ENCODE measurements at regions not wholly inside any gene's neighbourhood (a gene's known extent, or its start where the extent isn't known, plus 50 kb on each side); places are given as distances from the start of the nearest gene placed in this dataset.

- TF ChIP-seq, protein P1, sequence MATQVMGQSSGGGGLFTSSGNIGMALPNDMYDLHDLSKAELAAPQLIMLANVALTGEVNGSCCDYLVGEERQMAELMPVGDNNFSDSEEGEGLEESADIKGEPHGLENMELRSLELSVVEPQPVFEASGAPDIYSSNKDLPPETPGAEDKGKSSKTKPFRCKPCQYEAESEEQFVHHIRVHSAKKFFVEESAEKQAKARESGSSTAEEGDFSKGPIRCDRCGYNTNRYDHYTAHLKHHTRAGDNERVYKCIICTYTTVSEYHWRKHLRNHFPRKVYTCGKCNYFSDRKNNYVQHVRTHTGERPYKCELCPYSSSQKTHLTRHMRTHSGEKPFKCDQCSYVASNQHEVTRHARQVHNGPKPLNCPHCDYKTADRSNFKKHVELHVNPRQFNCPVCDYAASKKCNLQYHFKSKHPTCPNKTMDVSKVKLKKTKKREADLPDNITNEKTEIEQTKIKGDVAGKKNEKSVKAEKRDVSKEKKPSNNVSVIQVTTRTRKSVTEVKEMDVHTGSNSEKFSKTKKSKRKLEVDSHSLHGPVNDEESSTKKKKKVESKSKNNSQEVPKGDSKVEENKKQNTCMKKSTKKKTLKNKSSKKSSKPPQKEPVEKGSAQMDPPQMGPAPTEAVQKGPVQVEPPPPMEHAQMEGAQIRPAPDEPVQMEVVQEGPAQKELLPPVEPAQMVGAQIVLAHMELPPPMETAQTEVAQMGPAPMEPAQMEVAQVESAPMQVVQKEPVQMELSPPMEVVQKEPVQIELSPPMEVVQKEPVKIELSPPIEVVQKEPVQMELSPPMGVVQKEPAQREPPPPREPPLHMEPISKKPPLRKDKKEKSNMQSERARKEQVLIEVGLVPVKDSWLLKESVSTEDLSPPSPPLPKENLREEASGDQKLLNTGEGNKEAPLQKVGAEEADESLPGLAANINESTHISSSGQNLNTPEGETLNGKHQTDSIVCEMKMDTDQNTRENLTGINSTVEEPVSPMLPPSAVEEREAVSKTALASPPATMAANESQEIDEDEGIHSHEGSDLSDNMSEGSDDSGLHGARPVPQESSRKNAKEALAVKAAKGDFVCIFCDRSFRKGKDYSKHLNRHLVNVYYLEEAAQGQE (IDR thresholded peaks at IDR 0.05; ENCODE audit: unreplicated experiment) = no peak
- no peak for TF ChIP-seq JUNB (IDR thresholded peaks at IDR 0.05; ENCODE audit: unreplicated experiment)
- TF ChIP-seq EZH2 (IDR thresholded peaks at IDR 0.05; ENCODE audit: low read depth, unreplicated experiment) = no peak
Observed at GRCh38 chr2:239601201-239601851, 200.5 kb upstream of the HDAC4 start (continued).

DNA sequence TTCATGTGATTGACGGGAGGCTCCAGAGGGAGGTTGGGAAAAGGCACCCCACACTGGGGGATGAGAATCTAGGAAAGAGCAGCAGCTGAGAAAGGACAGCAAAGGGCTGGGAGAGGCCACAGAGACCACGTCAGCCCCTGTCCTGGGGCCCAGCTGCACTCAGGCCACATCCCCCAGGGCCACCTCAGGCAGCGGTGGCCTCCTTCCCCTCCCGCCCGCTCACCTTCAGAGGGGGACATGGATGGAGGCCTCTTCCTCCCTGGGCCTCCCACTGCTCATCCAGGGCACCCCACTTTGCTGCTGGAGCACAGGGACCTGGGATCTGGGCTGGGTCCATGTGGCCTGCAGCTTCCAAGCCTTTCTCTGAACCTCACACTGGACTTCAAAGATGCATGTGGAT lies 199.8 kb upstream of the HDAC4 start:
- Mint-ChIP-seq H3K4me1 (peaks cover 7% of the 10 kb centered on the region), H3K27me3 (ENCODE audit: insufficient read depth, low read depth, poor library complexity) (peaks cover 5% of the 10 kb centered on the region), H3K36me3 (ENCODE audit: low read depth) (no peaks in the 10 kb centered on the region), H3K4me3 (no peak overlapping the region), H3K27ac (no peak overlapping the region), H3K9me3 (peaks cover 9% of the 10 kb centered on the region; the same call in 1 of the 3 replicates)
- H3K4me2 ChIP-seq = no peak overlapping the region
- no peaks in the 10 kb centered on the region for H3F3A ChIP-seq (replicated peaks; ENCODE audit: low read depth)
- no peaks in the 10 kb centered on the region for H4K20me1 ChIP-seq (replicated peaks; ENCODE audit: insufficient read depth)
- no peaks in the 10 kb centered on the region for H3K27me3 ChIP-seq (ENCODE audit: insufficient read depth)
- H3K27ac ChIP-seq (ENCODE audit: low read depth) = no peak overlapping the region
- ATAC-seq (no peak), DNase-seq (ENCODE audit: low spot score) (no peak)
- no peak overlapping the region for H3K4me3 ChIP-seq
- no peaks in the 10 kb centered on the region for H3K9me2 ChIP-seq (ENCODE audit: insufficient read depth)
- H3K4me1 ChIP-seq (ENCODE audit: insufficient read depth) = no peaks in the 10 kb centered on the region; the same call in 1 of the 2 replicates
- H3K36me3 ChIP-seq (ENCODE audit: insufficient read depth) = no peaks in the 10 kb centered on the region
- no peak overlapping the region for H2AFZ ChIP-seq
- no peaks in the 10 kb centered on the region for H3K79me2 ChIP-seq (replicated peaks; ENCODE audit: insufficient read depth)
- TF ChIP-seq ZNF114 (CRISPR knock-in tag; IDR thresholded peaks at IDR 0.05) = no peak
- no peak for TF ChIP-seq JUNB (IDR thresholded peaks at IDR 0.05; ENCODE audit: unreplicated experiment)
- no peak for TF ChIP-seq CREB1 (CRISPR knock-in tag; IDR thresholded peaks at IDR 0.05; ENCODE audit: low read depth)
- no peak for TF ChIP-seq STAT1 (IDR thresholded peaks at IDR 0.05; ENCODE audit: unreplicated experiment)
- TF ChIP-seq, protein P1 (IDR thresholded peaks at IDR 0.05; ENCODE audit: unreplicated experiment) = no peak
- TF ChIP-seq POLR2AphosphoS5 (IDR thresholded peaks at IDR 0.05; ENCODE audit: low read depth) = no peak
- no peak for TF ChIP-seq CTCF (conservative IDR thresholded peaks at IDR 0.05; ENCODE audit: low read depth in 2 of 2)
- TF ChIP-seq EZH2phosphoT487 (IDR thresholded peaks at IDR 0.05; ENCODE audit: unreplicated experiment) = no peak
- TF ChIP-seq, protein P2, sequence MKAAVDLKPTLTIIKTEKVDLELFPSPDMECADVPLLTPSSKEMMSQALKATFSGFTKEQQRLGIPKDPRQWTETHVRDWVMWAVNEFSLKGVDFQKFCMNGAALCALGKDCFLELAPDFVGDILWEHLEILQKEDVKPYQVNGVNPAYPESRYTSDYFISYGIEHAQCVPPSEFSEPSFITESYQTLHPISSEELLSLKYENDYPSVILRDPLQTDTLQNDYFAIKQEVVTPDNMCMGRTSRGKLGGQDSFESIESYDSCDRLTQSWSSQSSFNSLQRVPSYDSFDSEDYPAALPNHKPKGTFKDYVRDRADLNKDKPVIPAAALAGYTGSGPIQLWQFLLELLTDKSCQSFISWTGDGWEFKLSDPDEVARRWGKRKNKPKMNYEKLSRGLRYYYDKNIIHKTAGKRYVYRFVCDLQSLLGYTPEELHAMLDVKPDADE (IDR thresholded peaks at IDR 0.05) = no peak
- no peak for TF ChIP-seq ZNF331 (CRISPR knock-in tag; IDR thresholded peaks at IDR 0.05; ENCODE audit: low read depth)
- no peak for TF ChIP-seq EZH2 (IDR thresholded peaks at IDR 0.05; ENCODE audit: low read depth, unreplicated experiment)
- no peak for TF ChIP-seq NANOG (IDR thresholded peaks at IDR 0.05; ENCODE audit: borderline replicate concordance)
